ENCODE measurements at regions not wholly inside any gene's neighbourhood (a gene's known extent, or its start where the extent isn't known, plus 50 kb on each side); places are given as distances from the start of the nearest gene placed in this dataset.

DNA sequence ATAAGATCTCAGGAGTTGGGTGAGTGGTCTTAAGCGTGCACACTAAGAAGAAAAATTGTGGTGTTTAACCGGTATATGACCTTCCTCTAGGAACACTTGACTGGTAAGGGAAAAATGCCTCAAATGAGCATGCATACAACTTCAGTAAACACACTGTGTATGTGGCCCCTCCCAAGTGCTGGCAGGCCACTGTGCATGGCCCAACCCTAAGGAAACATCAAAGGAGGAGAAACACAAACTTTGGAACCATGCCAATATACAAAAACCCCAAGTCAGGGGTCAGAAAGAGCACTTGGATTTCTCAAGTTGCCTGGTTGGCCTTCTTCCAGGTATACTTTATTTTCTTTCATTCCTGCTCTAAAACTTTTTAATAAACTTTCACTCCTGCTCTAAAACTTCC, 308.9 kb upstream of the LRRTM4 start:
- TF ChIP-seq EP300 (IDR thresholded peaks at IDR 0.05; ENCODE audit: low read depth) (no peak), POLR2AphosphoS5 (IDR thresholded peaks at IDR 0.05) (no peak)
- TF ChIP-seq, protein P1, sequence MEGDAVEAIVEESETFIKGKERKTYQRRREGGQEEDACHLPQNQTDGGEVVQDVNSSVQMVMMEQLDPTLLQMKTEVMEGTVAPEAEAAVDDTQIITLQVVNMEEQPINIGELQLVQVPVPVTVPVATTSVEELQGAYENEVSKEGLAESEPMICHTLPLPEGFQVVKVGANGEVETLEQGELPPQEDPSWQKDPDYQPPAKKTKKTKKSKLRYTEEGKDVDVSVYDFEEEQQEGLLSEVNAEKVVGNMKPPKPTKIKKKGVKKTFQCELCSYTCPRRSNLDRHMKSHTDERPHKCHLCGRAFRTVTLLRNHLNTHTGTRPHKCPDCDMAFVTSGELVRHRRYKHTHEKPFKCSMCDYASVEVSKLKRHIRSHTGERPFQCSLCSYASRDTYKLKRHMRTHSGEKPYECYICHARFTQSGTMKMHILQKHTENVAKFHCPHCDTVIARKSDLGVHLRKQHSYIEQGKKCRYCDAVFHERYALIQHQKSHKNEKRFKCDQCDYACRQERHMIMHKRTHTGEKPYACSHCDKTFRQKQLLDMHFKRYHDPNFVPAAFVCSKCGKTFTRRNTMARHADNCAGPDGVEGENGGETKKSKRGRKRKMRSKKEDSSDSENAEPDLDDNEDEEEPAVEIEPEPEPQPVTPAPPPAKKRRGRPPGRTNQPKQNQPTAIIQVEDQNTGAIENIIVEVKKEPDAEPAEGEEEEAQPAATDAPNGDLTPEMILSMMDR (IDR thresholded peaks at IDR 0.05): no peak

All from transverse colon (tissue), 4 donors.